Osteocyte (in vitro differentiated cells): ENCODE measurements at regions not wholly inside any gene's neighbourhood (a gene's known extent, or its start where the extent isn't known, plus 50 kb on each side); places are given as distances from the start of the nearest gene placed in this dataset.
A peak's percentile ranks its signal among the peaks of the same experiment; 100 is the strongest.

Experiments
- DNase-seq: peaks from one replicate; pipeline ENCODE4 v3.0.0; 2021; ENCODE audit warnings: mixed read lengths; ENCODE audit not compliant: unreplicated experiment; ENCODE audit errors: extremely low spot score
- H3K27ac Mint-ChIP-seq: one replicate; pipeline ENCODE4 v1.8.0; 2021; ENCODE audit warnings: mild to moderate bottlenecking, mixed read lengths; ENCODE audit not compliant: unreplicated experiment
- H3K27me3 Mint-ChIP-seq: one replicate; pipeline ENCODE4 v1.8.0; 2021; ENCODE audit warnings: mixed read lengths; ENCODE audit not compliant: unreplicated experiment
- H3K36me3 Mint-ChIP-seq: one replicate; pipeline ENCODE4 v1.8.0; 2021; ENCODE audit warnings: mixed read lengths; ENCODE audit not compliant: unreplicated experiment
- H3K4me1 Mint-ChIP-seq: one replicate; pipeline ENCODE4 v1.8.0; 2021; ENCODE audit warnings: mixed read lengths; ENCODE audit not compliant: unreplicated experiment
- H3K4me3 Mint-ChIP-seq: one replicate; pipeline ENCODE4 v1.8.0; 2021; ENCODE audit warnings: mild to moderate bottlenecking, moderate library complexity, mixed read lengths; ENCODE audit not compliant: unreplicated experiment
- H3K9me3 Mint-ChIP-seq: one replicate; pipeline ENCODE4 v1.8.0; 2021; ENCODE audit warnings: mixed read lengths; ENCODE audit not compliant: unreplicated experiment
- TF ChIP-seq, protein P1 (sequence below): fragments of 200-600 bp; sonication (generic); IDR thresholded peaks from 2 replicates; pipeline ENCODE4 v1.5.0; 2021; ENCODE audit warnings: antibody characterized with exemption, mild to moderate bottlenecking, moderate library complexity

DNA sequence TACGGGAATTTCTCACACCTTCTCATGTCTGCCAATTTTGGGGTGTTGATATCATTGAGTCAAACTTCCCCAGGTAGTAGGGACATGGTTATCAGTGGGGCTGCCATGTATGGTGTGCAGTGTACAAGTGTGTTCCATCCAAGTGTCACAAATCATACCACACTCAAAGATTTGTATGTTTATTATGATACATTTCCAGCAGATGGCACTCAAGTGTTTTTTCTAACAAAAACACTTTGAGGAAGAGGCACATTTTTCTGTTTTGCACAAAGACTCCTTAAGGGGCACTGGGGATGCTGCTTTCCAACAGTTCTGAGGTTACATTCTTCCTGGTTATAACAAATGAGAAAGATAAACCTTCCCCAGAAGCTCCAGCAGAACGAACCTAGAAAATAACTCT, 414.5 kb downstream of the REEP3 start:
- no peak for DNase-seq
- H3K4me1 Mint-ChIP-seq: no peaks in the 10 kb centered on the region
- TF ChIP-seq, protein P1, sequence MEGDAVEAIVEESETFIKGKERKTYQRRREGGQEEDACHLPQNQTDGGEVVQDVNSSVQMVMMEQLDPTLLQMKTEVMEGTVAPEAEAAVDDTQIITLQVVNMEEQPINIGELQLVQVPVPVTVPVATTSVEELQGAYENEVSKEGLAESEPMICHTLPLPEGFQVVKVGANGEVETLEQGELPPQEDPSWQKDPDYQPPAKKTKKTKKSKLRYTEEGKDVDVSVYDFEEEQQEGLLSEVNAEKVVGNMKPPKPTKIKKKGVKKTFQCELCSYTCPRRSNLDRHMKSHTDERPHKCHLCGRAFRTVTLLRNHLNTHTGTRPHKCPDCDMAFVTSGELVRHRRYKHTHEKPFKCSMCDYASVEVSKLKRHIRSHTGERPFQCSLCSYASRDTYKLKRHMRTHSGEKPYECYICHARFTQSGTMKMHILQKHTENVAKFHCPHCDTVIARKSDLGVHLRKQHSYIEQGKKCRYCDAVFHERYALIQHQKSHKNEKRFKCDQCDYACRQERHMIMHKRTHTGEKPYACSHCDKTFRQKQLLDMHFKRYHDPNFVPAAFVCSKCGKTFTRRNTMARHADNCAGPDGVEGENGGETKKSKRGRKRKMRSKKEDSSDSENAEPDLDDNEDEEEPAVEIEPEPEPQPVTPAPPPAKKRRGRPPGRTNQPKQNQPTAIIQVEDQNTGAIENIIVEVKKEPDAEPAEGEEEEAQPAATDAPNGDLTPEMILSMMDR: peak; percentile 36
- H3K27me3 Mint-ChIP-seq: peaks cover 8% of the 10 kb centered on the region
- H3K36me3 Mint-ChIP-seq: no peaks in the 10 kb centered on the region
- no peak overlapping the region for H3K27ac Mint-ChIP-seq
- H3K4me3 Mint-ChIP-seq: no peak overlapping the region
- no peaks in the 10 kb centered on the region for H3K9me3 Mint-ChIP-seq

DNA sequence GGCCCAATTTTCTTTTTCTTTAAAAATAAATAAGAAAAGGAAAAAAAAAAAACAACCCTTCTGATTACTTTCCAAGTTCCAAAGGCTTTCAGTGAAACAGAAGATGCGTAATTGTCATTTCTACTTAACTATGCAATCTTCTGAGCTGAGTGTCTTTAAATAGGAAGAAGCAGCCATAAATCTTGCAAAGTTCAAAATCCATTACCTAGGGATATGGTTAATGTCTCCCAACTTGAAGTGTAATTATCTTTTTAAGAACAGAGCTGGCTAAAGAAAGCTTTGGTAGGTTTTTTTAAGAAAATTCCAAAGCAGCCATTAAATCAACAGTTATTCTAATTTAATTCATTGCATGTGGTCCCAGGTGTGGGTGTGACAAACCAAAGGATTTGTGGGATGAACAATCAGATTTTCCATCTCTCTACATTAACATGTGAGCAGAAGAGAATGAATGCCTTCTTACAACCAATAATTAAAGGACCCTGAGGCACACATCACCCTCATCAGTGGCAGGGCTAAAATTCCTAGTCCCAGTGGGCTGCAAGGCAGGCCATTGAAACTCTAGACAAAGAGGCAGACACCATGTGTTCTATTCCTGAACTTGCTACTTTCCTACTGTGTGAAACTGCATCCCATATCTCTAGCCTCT, 419.2 kb downstream of the REEP3 start:
- Mint-ChIP-seq H3K4me3 (no peak overlapping the region), H3K36me3 (no peaks in the 10 kb centered on the region), H3K4me1 (no peaks in the 10 kb centered on the region), H3K27ac (no peak overlapping the region), H3K27me3 (peaks cover 12% of the 10 kb centered on the region), H3K9me3 (no peaks in the 10 kb centered on the region)
- TF ChIP-seq, protein P1: no peak
- DNase-seq: no peak

DNA sequence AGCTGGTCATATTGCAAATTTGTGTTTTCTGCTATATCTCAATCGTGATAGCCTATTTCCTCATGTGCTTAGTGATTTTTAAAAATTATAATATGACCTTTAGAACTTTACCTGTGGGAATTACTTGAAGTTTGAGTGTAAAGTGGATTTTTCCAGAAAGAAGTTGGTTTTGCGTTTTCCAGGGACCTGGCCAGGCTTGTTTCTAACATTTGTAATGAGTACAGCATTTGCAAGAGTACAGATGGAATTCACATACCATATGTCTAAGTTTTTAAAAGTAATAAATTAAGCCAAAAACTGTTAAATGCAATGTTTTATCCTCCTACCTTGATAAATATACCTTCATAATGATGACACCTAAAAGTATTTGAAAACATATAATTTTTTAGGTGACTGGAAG, 443.2 kb downstream of the REEP3 start:
- TF ChIP-seq, protein P1: no peak
- H3K9me3 Mint-ChIP-seq: peaks cover 1% of the 10 kb centered on the region
- no peak overlapping the region for H3K27ac Mint-ChIP-seq
- no peak overlapping the region for H3K4me3 Mint-ChIP-seq
- no peak for DNase-seq
- H3K36me3 Mint-ChIP-seq: no peaks in the 10 kb centered on the region
- peaks cover 30% of the 10 kb centered on the region for H3K27me3 Mint-ChIP-seq
- no peaks in the 10 kb centered on the region for H3K4me1 Mint-ChIP-seq

DNA sequence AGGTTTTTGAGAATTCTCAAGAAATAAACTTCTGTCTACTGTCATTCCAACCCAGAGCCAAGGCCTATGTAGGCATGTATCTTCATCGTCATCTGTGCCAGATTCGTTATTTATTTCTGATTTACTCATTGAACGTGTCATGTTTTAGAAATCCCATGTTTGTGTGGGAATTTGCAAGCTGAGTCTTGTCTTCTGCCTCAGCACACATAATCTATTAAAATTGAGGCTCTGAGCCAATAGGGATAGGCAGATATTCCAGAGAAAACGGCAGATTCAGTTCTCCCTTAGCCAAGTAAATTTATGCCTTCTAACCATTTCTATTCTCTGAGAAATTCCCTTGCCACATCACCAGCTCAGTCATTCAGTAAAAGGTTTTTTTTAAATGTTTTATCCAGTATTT, 444.6 kb downstream of the REEP3 start:
- H3K27me3 Mint-ChIP-seq: peaks cover 32% of the 10 kb centered on the region
- peaks cover 8% of the 10 kb centered on the region for H3K9me3 Mint-ChIP-seq
- H3K4me1 Mint-ChIP-seq: no peaks in the 10 kb centered on the region
- TF ChIP-seq, protein P1: no peak
- H3K4me3 Mint-ChIP-seq: no peak overlapping the region
- H3K36me3 Mint-ChIP-seq: no peaks in the 10 kb centered on the region
- DNase-seq: no peak
- no peak overlapping the region for H3K27ac Mint-ChIP-seq

DNA sequence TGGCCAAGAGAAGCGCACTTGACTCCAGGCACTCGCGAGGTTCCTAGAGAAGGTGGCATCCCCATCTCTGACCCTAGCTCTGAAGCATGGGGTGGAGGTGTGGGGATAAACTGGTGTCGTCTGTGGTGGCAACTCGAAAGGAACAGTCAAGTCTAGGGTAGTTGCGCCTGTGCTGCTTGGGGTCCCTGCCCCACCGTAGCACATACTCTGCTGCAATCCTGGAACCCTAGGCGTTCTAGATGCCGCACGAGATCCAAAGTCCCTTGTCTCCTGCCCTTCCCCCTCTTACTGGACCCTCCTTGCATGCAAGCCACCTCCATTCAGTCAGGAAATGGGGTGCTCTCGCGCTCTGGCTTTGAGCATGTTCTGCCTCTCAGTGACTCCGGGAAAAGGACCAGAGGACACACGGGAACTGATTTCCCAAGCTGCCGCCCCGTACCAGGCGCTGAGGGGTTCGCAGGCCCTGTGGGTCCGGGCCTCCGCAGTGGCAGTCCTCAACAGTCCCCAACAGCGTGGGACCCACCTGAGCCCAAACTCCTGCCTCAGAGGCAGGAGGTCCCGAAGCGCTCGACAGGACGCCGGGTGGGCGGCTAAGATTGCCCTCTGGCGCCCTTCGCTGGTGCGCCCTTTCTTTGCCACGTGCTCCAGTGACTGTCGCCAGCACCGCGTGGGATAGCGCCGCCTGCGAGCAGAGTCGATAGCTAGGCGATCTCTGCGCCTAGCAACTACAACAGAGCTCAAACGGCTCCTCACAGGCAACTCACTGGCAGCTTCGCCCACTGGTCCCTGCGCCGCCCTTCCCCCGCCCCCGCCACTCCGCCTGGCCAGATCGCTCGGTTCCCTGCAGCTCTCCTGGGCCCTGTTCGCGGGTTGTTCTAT, 452.0 kb downstream of the REEP3 start:
- peaks cover 16% of the 10 kb centered on the region for H3K27me3 Mint-ChIP-seq
- H3K4me3 Mint-ChIP-seq: no peak overlapping the region
- H3K4me1 Mint-ChIP-seq: no peaks in the 10 kb centered on the region
- no peak overlapping the region for H3K27ac Mint-ChIP-seq
- DNase-seq: no peak
- TF ChIP-seq, protein P1: no peak
- peaks cover 8% of the 10 kb centered on the region for H3K9me3 Mint-ChIP-seq
- no peaks in the 10 kb centered on the region for H3K36me3 Mint-ChIP-seq
